Kidney (tissue), 13 donors: ENCODE measurements at regions not wholly inside any gene's neighbourhood (a gene's known extent, or its start where the extent isn't known, plus 50 kb on each side); places are given as distances from the start of the nearest gene placed in this dataset.

Experiments used
- DNase-seq, 5 donors: peaks; one replicate each; pipeline ENCODE4 v3.0.0-alpha.2; 2013 to 2020
- FAIRE-seq: peaks from 2 replicates; lab custom pipeline; 2012; peaks lifted over from hg19 to GRCh38; lab: Jason Lieb, UNC
- H3K27ac ChIP-seq, 2 donors: one replicate each; pipeline ENCODE4 v1.7.0; 2013; ENCODE audit warnings: low read depth in 2 of 2, low read length in 2 of 2, inconsistent platforms in 1 of 2
- H3K27me3 ChIP-seq: one replicate; pipeline ENCODE4 v1.7.1; 2013; ENCODE audit warnings: low read length, inconsistent platforms; ENCODE audit not compliant: control insufficient read depth, insufficient read depth
- H3K36me3 ChIP-seq, 3 donors: one replicate each; pipeline versions ENCODE4 v1.7.0 to v1.7.1; 2013; ENCODE audit warnings: low read length in 3 of 3, control low read depth in 1 of 3, inconsistent platforms in 1 of 3; ENCODE audit not compliant: insufficient read depth in 3 of 3, control insufficient read depth in 2 of 3
- H3K4me1 ChIP-seq, 3 donors: one replicate each; pipeline versions ENCODE4 v1.7.0 to v1.7.1; 2013; ENCODE audit warnings: low read length in 3 of 3, inconsistent platforms in 1 of 3, low read depth in 1 of 3; ENCODE audit not compliant: control insufficient read depth in 2 of 3, insufficient read depth in 2 of 3
- H3K4me3 ChIP-seq, 3 donors: one replicate each; pipeline versions ENCODE4 v1.7.0 to v1.8.1; 2013; ENCODE audit warnings: low read length in 3 of 3, control low read depth in 1 of 3, inconsistent platforms in 1 of 3
- H3K9ac ChIP-seq, 3 donors: one replicate each; pipeline versions ENCODE4 v1.7.0 to v1.7.1; 2013; ENCODE audit warnings: low read length in 3 of 3, control low read depth in 1 of 3, inconsistent platforms in 1 of 3
- H3K9me3 ChIP-seq, 3 donors: one replicate each; pipeline versions ENCODE4 v1.7.0 to v1.7.1; 2013; ENCODE audit warnings: low read length in 3 of 3, control low read depth in 1 of 3, inconsistent platforms in 1 of 3; ENCODE audit not compliant: control insufficient read depth in 2 of 3, insufficient read depth in 1 of 3
- CTCF ChIP-seq: IDR thresholded peaks from 3 replicates; pipeline ENCODE4 v1.5.1; 2012; ENCODE audit warnings: mild to moderate bottlenecking, moderate library complexity, borderline replicate concordance; ENCODE audit not compliant: insufficient read depth; ENCODE audit errors: extremely low read depth
- intact Hi-C: fragments of 100-400 bp; cut with DNase I; formaldehyde crosslinking; loops from one replicate; pipeline ENCODE4 v1.11.1; 2022
- donor health status: control.
- donor health status: control.
- donor health status: control.
- donor health status: control.
- donor health status: control.
- donor health status: DM: yes; HTN: yes; CAD: no.
- donor health status: Normal renal cell carcinoma (clear cell type).

GRCh38 chr4:104766676-104767075 is 272.0 kb upstream of the CXXC4 start:
- TF ChIP-seq CTCF = no peak
- no peak overlapping the region for H3K4me3 ChIP-seq
- DNase-seq (no peak), FAIRE-seq (no peak)
- H3K9me3 ChIP-seq = no peaks in the 10 kb centered on the region
- H3K27me3 ChIP-seq = no peaks in the 10 kb centered on the region
- no peaks in the 10 kb centered on the region for H3K4me1 ChIP-seq
- intact Hi-C loops = no loop called here
- no peaks in the 10 kb centered on the region for H3K36me3 ChIP-seq
- H3K9ac ChIP-seq = no peak overlapping the region
- no peak overlapping the region for H3K27ac ChIP-seq

- H3K27me3 ChIP-seq = no peaks in the 10 kb centered on the region
Observed at GRCh38 chr4:104772849-104773248, 278.2 kb upstream of the CXXC4 start.

GRCh38 chr4:104795264-104795939 is 300.7 kb upstream of the CXXC4 start:
- TF ChIP-seq CTCF = no peak
- no peak overlapping the region for H3K4me3 ChIP-seq
- H3K4me1 ChIP-seq = no peaks in the 10 kb centered on the region
- H3K36me3 ChIP-seq = no peaks in the 10 kb centered on the region
- no peak overlapping the region for H3K27ac ChIP-seq
- DNase-seq (no peak), FAIRE-seq (no peak)
- H3K9ac ChIP-seq = no peak overlapping the region
- H3K27me3 ChIP-seq = no peaks in the 10 kb centered on the region
- H3K9me3 ChIP-seq = no peaks in the 10 kb centered on the region
- intact Hi-C loops = no loop called here

More at GRCh38 chr4:104772849-104773248, 278.2 kb upstream of the CXXC4 start:
- no peak for TF ChIP-seq CTCF
- H3K9ac ChIP-seq = no peak overlapping the region
- DNase-seq = no peak
- H3K9me3 ChIP-seq = no peaks in the 10 kb centered on the region
- FAIRE-seq = no peak
- no peak overlapping the region for H3K27ac ChIP-seq
- H3K4me1 ChIP-seq = no peaks in the 10 kb centered on the region
- no peaks in the 10 kb centered on the region for H3K36me3 ChIP-seq
- no peak overlapping the region for H3K4me3 ChIP-seq
- intact Hi-C loops = no loop called here

- no peak overlapping the region for H3K9ac ChIP-seq
- no peak for FAIRE-seq
Observed at GRCh38 chr4:104811727-104812126, 317.0 kb upstream of the CXXC4 start.

More at GRCh38 chr4:104811727-104812126, 317.0 kb upstream of the CXXC4 start:
- H3K27me3 ChIP-seq = no peaks in the 10 kb centered on the region
- no peak for DNase-seq
- no peaks in the 10 kb centered on the region for H3K4me1 ChIP-seq
- H3K4me3 ChIP-seq = no peak overlapping the region
- H3K36me3 ChIP-seq = no peaks in the 10 kb centered on the region
- H3K27ac ChIP-seq = no peak overlapping the region
- no peaks in the 10 kb centered on the region for H3K9me3 ChIP-seq
- no peak for TF ChIP-seq CTCF
- intact Hi-C loops = no loop called here
